ENCODE measurements at regions not wholly inside any gene's neighbourhood (a gene's known extent, or its start where the extent isn't known, plus 50 kb on each side); places are given as distances from the start of the nearest gene placed in this dataset.
"Not testable (repeated sequence)": the region's sequence is repeated elsewhere in the genome, so short reads cannot be mapped to it uniquely, and the experiment has no call there.

GRCh38 chr2:132272713-132273112 is 111.0 kb upstream of the ANKRD30BL start:
- no peak for DNase-seq
- POLR2A ChIA-PET: no interaction called here
- Histone ChIP-seq H3K27me3 (replicated peaks in 2 of 5; ENCODE audit: control insufficient read depth in 4 of 5, insufficient read depth in 5 of 5, low read length in 4 of 5) (peaks cover 0 to 17% (median 0%) of the 10 kb centered on the region in 5 experiments), H3K27ac (ENCODE audit: insufficient read depth in 1 of 2, low read depth in 1 of 2, low read length in 2 of 2, poor library complexity in 1 of 2, severe bottlenecking in 2 of 2) (no peak overlapping the region), H3K4me1 (ENCODE audit: control extremely low read depth in 1 of 4, control insufficient read depth in 4 of 4, insufficient read depth in 4 of 4, low read length in 3 of 4) (peaks cover 0 to 3% (median 1%) of the 10 kb centered on the region in 4 experiments), H3K36me3 (ENCODE audit: control insufficient read depth in 4 of 4, insufficient read depth in 4 of 4, low read length in 3 of 4) (no peaks in the 10 kb centered on the region), H3K9me3 (ENCODE audit: control extremely low read depth in 1 of 5, control insufficient read depth in 4 of 5, insufficient read depth in 2 of 5, low read depth in 1 of 5, low read length in 4 of 5) (no peaks in the 10 kb centered on the region), H3K4me3 (ENCODE audit: control insufficient read depth in 1 of 7, extremely low read depth in 1 of 7, insufficient read depth in 4 of 7, low read depth in 2 of 7, low read length in 6 of 7) (no peak overlapping the region)
- CTCF ChIA-PET: no interaction called here
- WGBS (ENCODE audit: insufficient coverage): 94% methylated on average over 9 of the region's 14 CpGs

GRCh38 chr2:132273585-132273984 is 111.8 kb upstream of the ANKRD30BL start:
- peaks cover 0 to 15% (median 0%) of the 10 kb centered on the region in 5 experiments for H3K27me3 ChIP-seq (replicated peaks in 2 of 5; ENCODE audit: control insufficient read depth in 4 of 5, insufficient read depth in 5 of 5, low read length in 4 of 5)
- POLR2A ChIA-PET; H3K4me3 ChIP-seq (ENCODE audit: control insufficient read depth in 1 of 7, extremely low read depth in 1 of 7, insufficient read depth in 4 of 7, low read depth in 2 of 7, low read length in 6 of 7); H3K4me1 ChIP-seq (ENCODE audit: control extremely low read depth in 1 of 4, control insufficient read depth in 4 of 4, insufficient read depth in 4 of 4, low read length in 3 of 4); H3K9me3 ChIP-seq (ENCODE audit: control extremely low read depth in 1 of 5, control insufficient read depth in 4 of 5, insufficient read depth in 2 of 5, low read depth in 1 of 5, low read length in 4 of 5); H3K36me3 ChIP-seq (ENCODE audit: control insufficient read depth in 4 of 4, insufficient read depth in 4 of 4, low read length in 3 of 4); CTCF ChIA-PET; H3K27ac ChIP-seq (ENCODE audit: insufficient read depth in 1 of 2, low read depth in 1 of 2, low read length in 2 of 2, poor library complexity in 1 of 2, severe bottlenecking in 2 of 2); DNase-seq: not testable (repeated sequence)
- 96% methylated on average over 23 of the region's 23 CpGs for whole genome bisulfite sequencing (ENCODE audit: insufficient coverage)

GRCh38 chr2:132274000-132274399 is 112.2 kb upstream of the ANKRD30BL start:
- 97% methylated on average over 10 of the region's 10 CpGs for WGBS (ENCODE audit: insufficient coverage)
- no peaks in the 10 kb centered on the region for H3K4me1 ChIP-seq (ENCODE audit: control extremely low read depth in 1 of 4, control insufficient read depth in 4 of 4, insufficient read depth in 4 of 4, low read length in 3 of 4)
- peaks cover 0 to 7% (median 3%) of the 10 kb centered on the region in 5 experiments for H3K9me3 ChIP-seq (ENCODE audit: control extremely low read depth in 1 of 5, control insufficient read depth in 4 of 5, insufficient read depth in 2 of 5, low read depth in 1 of 5, low read length in 4 of 5)
- DNase-seq: no peak
- H3K27me3 ChIP-seq (replicated peaks in 2 of 5; ENCODE audit: control insufficient read depth in 4 of 5, insufficient read depth in 5 of 5, low read length in 4 of 5): peaks cover 0 to 15% (median 0%) of the 10 kb centered on the region in 5 experiments
- no peak overlapping the region for H3K27ac ChIP-seq (ENCODE audit: insufficient read depth in 1 of 2, low read depth in 1 of 2, low read length in 2 of 2, poor library complexity in 1 of 2, severe bottlenecking in 2 of 2)
- H3K36me3 ChIP-seq (ENCODE audit: control insufficient read depth in 4 of 4, insufficient read depth in 4 of 4, low read length in 3 of 4): no peaks in the 10 kb centered on the region
- H3K4me3 ChIP-seq (ENCODE audit: control insufficient read depth in 1 of 7, extremely low read depth in 1 of 7, insufficient read depth in 4 of 7, low read depth in 2 of 7, low read length in 6 of 7): no peak overlapping the region
- POLR2A ChIA-PET: no interaction called here
- CTCF ChIA-PET: no interaction called here

GRCh38 chr2:132275396-132275795 is 113.6 kb upstream of the ANKRD30BL start:
- H3K36me3 ChIP-seq (ENCODE audit: control insufficient read depth in 4 of 4, insufficient read depth in 4 of 4, low read length in 3 of 4): no peaks in the 10 kb centered on the region
- no peak for DNase-seq
- H3K4me3 ChIP-seq (ENCODE audit: control insufficient read depth in 1 of 7, extremely low read depth in 1 of 7, insufficient read depth in 4 of 7, low read depth in 2 of 7, low read length in 6 of 7): no peak overlapping the region
- ChIA-PET POLR2A (no interaction called here), CTCF (no interaction called here)
- WGBS (ENCODE audit: insufficient coverage): 98% methylated on average over 17 of the region's 17 CpGs
- H3K27ac ChIP-seq (ENCODE audit: insufficient read depth in 1 of 2, low read depth in 1 of 2, low read length in 2 of 2, poor library complexity in 1 of 2, severe bottlenecking in 2 of 2): no peak overlapping the region
- no peaks in the 10 kb centered on the region for H3K4me1 ChIP-seq (ENCODE audit: control extremely low read depth in 1 of 4, control insufficient read depth in 4 of 4, insufficient read depth in 4 of 4, low read length in 3 of 4)
- H3K27me3 ChIP-seq (replicated peaks in 2 of 5; ENCODE audit: control insufficient read depth in 4 of 5, insufficient read depth in 5 of 5, low read length in 4 of 5): peaks cover 0 to 5% (median 0%) of the 10 kb centered on the region in 5 experiments
- peaks cover 0 to 10% (median 3%) of the 10 kb centered on the region in 5 experiments for H3K9me3 ChIP-seq (ENCODE audit: control extremely low read depth in 1 of 5, control insufficient read depth in 4 of 5, insufficient read depth in 2 of 5, low read depth in 1 of 5, low read length in 4 of 5)

- Histone ChIP-seq H3K4me3 (ENCODE audit: control insufficient read depth in 1 of 7, extremely low read depth in 1 of 7, insufficient read depth in 4 of 7, low read depth in 2 of 7, low read length in 6 of 7) (no peak overlapping the region), H3K4me1 (ENCODE audit: control extremely low read depth in 1 of 4, control insufficient read depth in 4 of 4, insufficient read depth in 4 of 4, low read length in 3 of 4) (no peaks in the 10 kb centered on the region), H3K9me3 (ENCODE audit: control extremely low read depth in 1 of 5, control insufficient read depth in 4 of 5, insufficient read depth in 2 of 5, low read depth in 1 of 5, low read length in 4 of 5) (peaks cover 0 to 10% (median 3%) of the 10 kb centered on the region in 5 experiments), H3K27ac (ENCODE audit: insufficient read depth in 1 of 2, low read depth in 1 of 2, low read length in 2 of 2, poor library complexity in 1 of 2, severe bottlenecking in 2 of 2) (no peak overlapping the region), H3K27me3 (replicated peaks in 2 of 5; ENCODE audit: control insufficient read depth in 4 of 5, insufficient read depth in 5 of 5, low read length in 4 of 5) (no peaks in the 10 kb centered on the region), H3K36me3 (ENCODE audit: control insufficient read depth in 4 of 4, insufficient read depth in 4 of 4, low read length in 3 of 4) (no peaks in the 10 kb centered on the region)
- WGBS (ENCODE audit: insufficient coverage): 95% methylated on average over 4 of the region's 10 CpGs
- POLR2A ChIA-PET: no interaction called here
- CTCF ChIA-PET: no interaction called here
- DNase-seq: no peak
Observed at GRCh38 chr2:132276571-132276981, 114.8 kb upstream of the ANKRD30BL start.

GRCh38 chr2:132278267-132278666 is 116.5 kb upstream of the ANKRD30BL start:
- H3K4me3 ChIP-seq (ENCODE audit: control insufficient read depth in 1 of 7, extremely low read depth in 1 of 7, insufficient read depth in 4 of 7, low read depth in 2 of 7, low read length in 6 of 7): no peak overlapping the region
- H3K4me1 ChIP-seq (ENCODE audit: control extremely low read depth in 1 of 4, control insufficient read depth in 4 of 4, insufficient read depth in 4 of 4, low read length in 3 of 4): no peaks in the 10 kb centered on the region
- CTCF ChIA-PET: no interaction called here
- H3K9me3 ChIP-seq (ENCODE audit: control extremely low read depth in 1 of 5, control insufficient read depth in 4 of 5, insufficient read depth in 2 of 5, low read depth in 1 of 5, low read length in 4 of 5): peaks cover 0 to 10% (median 3%) of the 10 kb centered on the region in 5 experiments
- POLR2A ChIA-PET: no interaction called here
- WGBS (ENCODE audit: insufficient coverage): 87% methylated on average over 23 of the region's 23 CpGs
- H3K27me3 ChIP-seq (replicated peaks in 2 of 5; ENCODE audit: control insufficient read depth in 4 of 5, insufficient read depth in 5 of 5, low read length in 4 of 5): no peaks in the 10 kb centered on the region
- no peak for DNase-seq
- no peaks in the 10 kb centered on the region for H3K36me3 ChIP-seq (ENCODE audit: control insufficient read depth in 4 of 4, insufficient read depth in 4 of 4, low read length in 3 of 4)
- no peak overlapping the region for H3K27ac ChIP-seq (ENCODE audit: insufficient read depth in 1 of 2, low read depth in 1 of 2, low read length in 2 of 2, poor library complexity in 1 of 2, severe bottlenecking in 2 of 2)

- ChIA-PET POLR2A (no interaction called here), CTCF (no interaction called here)
- no peaks in the 10 kb centered on the region for H3K36me3 ChIP-seq (ENCODE audit: control insufficient read depth in 4 of 4, insufficient read depth in 4 of 4, low read length in 3 of 4)
- H3K27me3 ChIP-seq (replicated peaks in 2 of 5; ENCODE audit: control insufficient read depth in 4 of 5, insufficient read depth in 5 of 5, low read length in 4 of 5): no peaks in the 10 kb centered on the region
- DNase-seq: no peak
- no peak overlapping the region for H3K27ac ChIP-seq (ENCODE audit: insufficient read depth in 1 of 2, low read depth in 1 of 2, low read length in 2 of 2, poor library complexity in 1 of 2, severe bottlenecking in 2 of 2)
- no peak overlapping the region for H3K4me3 ChIP-seq (ENCODE audit: control insufficient read depth in 1 of 7, extremely low read depth in 1 of 7, insufficient read depth in 4 of 7, low read depth in 2 of 7, low read length in 6 of 7)
- H3K4me1 ChIP-seq (ENCODE audit: control extremely low read depth in 1 of 4, control insufficient read depth in 4 of 4, insufficient read depth in 4 of 4, low read length in 3 of 4): no peaks in the 10 kb centered on the region
- 98% methylated on average over 9 of the region's 11 CpGs for WGBS (ENCODE audit: insufficient coverage)
- peaks cover 0 to 10% (median 3%) of the 10 kb centered on the region in 5 experiments for H3K9me3 ChIP-seq (ENCODE audit: control extremely low read depth in 1 of 5, control insufficient read depth in 4 of 5, insufficient read depth in 2 of 5, low read depth in 1 of 5, low read length in 4 of 5)
Observed at GRCh38 chr2:132279344-132279743, 117.6 kb upstream of the ANKRD30BL start.

All from common myeloid progenitor, CD34-positive (primary cell).